WI38 (cell line): ENCODE measurements at regions not wholly inside any gene's neighbourhood (a gene's known extent, or its start where the extent isn't known, plus 50 kb on each side); places are given as distances from the start of the nearest gene placed in this dataset.

ENCODE experiments used
- H3K4me3 ChIP-seq: 2 replicates; pipeline ENCODE4 v1.5.1; 2011; ENCODE audit warnings: low read depth, mild to moderate bottlenecking, control low read depth, low read length
- TF ChIP-seq, protein P1 (sequence below): IDR thresholded peaks from 2 replicates; pipeline ENCODE4 v1.5.1; 2012; ENCODE audit warnings: low read depth, mild to moderate bottlenecking, control low read depth, low read length

DNA sequence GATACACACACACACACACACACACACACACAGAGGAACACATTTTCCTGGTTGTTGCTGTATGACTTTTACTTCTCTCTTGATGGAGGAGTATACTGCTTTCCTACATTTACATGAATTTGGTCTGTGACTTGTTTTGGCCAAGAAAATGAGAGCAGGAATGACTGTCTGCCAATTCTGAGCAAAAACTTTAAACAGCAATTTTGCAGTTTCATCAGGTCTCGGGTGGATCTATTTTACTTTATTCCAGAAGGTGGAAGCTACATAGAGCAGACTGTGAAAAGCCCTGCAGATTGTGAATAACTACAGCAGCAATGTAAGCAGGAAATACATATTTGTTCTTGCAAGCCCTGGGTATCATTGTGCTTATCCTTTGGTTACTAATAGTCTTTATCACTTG, 1350.0 kb upstream of the EPHA6 start:
- TF ChIP-seq, protein P1, sequence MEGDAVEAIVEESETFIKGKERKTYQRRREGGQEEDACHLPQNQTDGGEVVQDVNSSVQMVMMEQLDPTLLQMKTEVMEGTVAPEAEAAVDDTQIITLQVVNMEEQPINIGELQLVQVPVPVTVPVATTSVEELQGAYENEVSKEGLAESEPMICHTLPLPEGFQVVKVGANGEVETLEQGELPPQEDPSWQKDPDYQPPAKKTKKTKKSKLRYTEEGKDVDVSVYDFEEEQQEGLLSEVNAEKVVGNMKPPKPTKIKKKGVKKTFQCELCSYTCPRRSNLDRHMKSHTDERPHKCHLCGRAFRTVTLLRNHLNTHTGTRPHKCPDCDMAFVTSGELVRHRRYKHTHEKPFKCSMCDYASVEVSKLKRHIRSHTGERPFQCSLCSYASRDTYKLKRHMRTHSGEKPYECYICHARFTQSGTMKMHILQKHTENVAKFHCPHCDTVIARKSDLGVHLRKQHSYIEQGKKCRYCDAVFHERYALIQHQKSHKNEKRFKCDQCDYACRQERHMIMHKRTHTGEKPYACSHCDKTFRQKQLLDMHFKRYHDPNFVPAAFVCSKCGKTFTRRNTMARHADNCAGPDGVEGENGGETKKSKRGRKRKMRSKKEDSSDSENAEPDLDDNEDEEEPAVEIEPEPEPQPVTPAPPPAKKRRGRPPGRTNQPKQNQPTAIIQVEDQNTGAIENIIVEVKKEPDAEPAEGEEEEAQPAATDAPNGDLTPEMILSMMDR: no peak
- no peak overlapping the region for H3K4me3 ChIP-seq

DNA sequence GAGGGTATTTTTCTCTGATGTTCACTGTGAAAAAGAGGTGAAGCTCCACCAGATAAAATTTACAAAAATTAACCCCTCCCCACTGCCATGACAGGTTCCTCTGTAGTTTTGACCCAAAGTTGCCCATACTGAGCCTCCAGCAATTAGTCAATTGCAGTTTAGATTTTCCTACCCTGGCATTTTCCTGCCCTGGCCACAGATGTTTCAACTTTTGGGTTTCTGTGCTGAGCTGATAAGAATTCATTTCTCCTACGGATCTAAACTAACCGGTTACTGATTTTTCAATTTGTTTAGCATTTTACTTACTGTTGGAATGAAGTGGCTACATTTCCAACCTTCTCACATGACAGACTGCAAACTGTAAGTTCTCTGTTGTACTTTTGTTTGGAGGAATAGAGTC, 1346.1 kb upstream of the EPHA6 start:
- H3K4me3 ChIP-seq: no peak overlapping the region
- TF ChIP-seq, protein P1: no peak

DNA sequence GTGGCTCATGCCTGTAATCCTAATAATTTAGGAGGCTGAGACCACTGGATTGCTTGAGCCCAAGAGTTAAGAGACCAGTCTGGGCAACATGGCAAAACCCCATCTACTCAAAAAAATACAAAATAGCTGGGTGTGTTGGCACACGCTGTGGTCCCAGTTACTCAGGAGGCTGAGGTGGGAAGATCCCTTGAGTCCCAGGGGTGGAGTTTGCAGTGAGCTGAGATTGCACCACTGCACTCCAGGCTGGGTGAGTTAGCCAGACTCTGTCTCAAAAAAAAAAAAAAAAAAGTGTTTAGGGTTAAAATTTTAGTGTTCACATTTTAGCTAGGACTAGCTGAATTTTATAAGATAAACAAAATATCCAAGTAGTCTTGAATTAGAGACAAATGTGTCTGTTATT, 1340.1 kb upstream of the EPHA6 start:
- no peak overlapping the region for H3K4me3 ChIP-seq
- TF ChIP-seq, protein P1: no peak

DNA sequence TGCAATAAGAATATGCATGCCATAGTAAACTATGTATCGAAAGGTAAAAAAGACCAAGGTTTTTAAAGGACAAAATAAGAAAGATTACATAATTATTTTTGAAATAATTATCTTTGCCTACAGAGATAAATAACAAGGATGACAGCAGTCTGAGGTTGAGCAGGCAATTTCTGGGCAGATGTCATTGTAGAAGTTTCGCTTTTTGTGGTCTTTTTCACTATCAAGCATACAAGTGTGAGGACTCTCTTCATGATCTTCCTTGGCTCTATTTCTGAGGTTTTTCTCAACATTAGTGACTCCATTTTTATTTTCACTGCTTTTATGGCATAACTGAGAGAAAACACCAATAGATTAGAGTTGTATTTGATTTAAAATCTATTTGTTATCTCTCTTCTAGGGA, 1337.9 kb upstream of the EPHA6 start:
- TF ChIP-seq, protein P1: no peak
- H3K4me3 ChIP-seq: no peak overlapping the region

DNA sequence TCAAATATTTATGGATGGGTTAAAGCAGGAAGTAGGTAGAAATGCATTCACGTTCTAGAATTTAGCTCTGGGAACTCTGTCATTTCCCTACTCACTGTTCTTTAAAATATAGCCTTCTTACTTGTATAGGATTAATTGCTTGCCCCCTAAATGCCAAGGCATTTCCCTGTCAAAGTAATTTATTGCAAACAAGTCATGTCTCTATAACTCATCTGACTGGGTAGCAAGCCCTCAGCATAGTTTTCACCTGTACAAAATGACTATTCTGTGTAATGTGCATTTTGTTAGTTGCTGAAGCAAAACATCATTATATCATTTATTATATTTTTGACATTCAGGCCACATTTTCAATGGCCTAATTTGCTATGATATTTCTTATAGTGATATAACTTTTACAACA, 1308.2 kb upstream of the EPHA6 start:
- H3K4me3 ChIP-seq: no peak overlapping the region
- TF ChIP-seq, protein P1: no peak

DNA sequence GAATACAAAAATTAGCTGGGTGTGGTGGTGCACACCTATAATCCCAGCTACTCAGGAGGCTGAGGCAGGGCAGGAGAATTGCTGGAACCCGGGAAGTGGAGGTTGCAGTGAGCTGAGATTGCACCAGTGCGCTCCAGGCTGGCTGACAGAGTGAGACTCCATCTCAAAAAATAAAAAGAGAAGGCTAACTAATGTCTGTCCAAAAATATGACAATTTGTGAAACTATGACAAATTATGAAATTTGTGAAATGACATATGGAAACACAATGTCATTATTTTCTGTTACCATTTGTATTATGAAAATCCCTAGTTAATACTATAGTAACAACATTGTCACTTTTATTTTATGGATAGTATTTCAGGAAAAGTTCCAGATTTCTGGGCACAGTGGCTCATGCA, 1306.3 kb upstream of the EPHA6 start:
- TF ChIP-seq, protein P1: no peak
- H3K4me3 ChIP-seq: no peak overlapping the region

DNA sequence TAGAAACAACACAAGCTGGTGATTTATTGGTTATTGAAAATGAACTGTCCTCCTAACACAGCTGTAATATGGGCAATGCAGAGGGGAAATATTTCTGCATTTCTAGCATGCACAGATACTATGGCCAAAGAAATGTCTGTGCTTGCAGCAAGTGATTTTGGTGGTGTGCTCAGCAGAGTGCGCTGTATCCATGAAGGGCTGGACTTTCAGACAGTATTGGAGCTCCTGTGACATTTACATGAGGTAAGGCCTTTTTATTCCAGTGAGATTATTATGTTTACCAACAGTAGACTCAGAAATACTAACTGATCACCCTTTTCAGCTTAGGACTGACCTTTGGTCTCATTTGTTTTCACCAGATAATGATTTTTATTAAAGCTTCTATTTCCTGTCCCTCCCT, 1302.6 kb upstream of the EPHA6 start:
- TF ChIP-seq, protein P1: no peak
- H3K4me3 ChIP-seq: no peak overlapping the region
